22Rv1 (cell line): ENCODE measurements at regions not wholly inside any gene's neighbourhood (a gene's known extent, or its start where the extent isn't known, plus 50 kb on each side); places are given as distances from the start of the nearest gene placed in this dataset.

Source experiments
- H3K27ac ChIP-seq: fragments of 450-650 bp; 2 replicates; pipeline ENCODE4 v1.5.1; 2017
- ZFX ChIP-seq: fragments of 450-650 bp; IDR thresholded peaks from 2 replicates; pipeline ENCODE4 v1.6.1; 2017; ENCODE audit warnings: antibody characterized with exemption, borderline replicate concordance
- TF ChIP-seq, protein P1 (sequence below): fragments of 450-650 bp; IDR thresholded peaks from 2 replicates; pipeline ENCODE4 v1.5.1; 2017; ENCODE audit warnings: mild to moderate bottlenecking

DNA sequence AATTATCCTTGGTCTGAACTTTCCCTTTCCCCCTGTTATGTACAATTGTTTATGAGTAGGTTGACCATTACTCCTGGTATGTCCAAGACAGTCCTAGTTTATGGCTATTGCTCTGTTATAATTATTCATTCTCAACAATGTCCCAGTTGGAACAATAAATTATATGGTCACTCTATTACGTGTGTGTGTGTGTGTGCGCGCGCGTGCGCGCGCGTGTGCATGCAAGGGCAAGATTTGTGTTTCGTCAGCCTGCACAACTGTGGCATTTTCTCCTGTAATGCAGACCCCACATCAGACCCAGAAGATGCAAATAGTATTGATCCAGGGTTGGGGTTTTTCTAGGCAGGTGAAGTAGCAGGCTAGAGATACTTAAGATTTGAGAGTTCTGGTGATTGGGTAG, 88.4 kb downstream of the ESM1 start:
- H3K27ac ChIP-seq: no peak overlapping the region
- TF ChIP-seq ZFX: no peak
- TF ChIP-seq, protein P1, sequence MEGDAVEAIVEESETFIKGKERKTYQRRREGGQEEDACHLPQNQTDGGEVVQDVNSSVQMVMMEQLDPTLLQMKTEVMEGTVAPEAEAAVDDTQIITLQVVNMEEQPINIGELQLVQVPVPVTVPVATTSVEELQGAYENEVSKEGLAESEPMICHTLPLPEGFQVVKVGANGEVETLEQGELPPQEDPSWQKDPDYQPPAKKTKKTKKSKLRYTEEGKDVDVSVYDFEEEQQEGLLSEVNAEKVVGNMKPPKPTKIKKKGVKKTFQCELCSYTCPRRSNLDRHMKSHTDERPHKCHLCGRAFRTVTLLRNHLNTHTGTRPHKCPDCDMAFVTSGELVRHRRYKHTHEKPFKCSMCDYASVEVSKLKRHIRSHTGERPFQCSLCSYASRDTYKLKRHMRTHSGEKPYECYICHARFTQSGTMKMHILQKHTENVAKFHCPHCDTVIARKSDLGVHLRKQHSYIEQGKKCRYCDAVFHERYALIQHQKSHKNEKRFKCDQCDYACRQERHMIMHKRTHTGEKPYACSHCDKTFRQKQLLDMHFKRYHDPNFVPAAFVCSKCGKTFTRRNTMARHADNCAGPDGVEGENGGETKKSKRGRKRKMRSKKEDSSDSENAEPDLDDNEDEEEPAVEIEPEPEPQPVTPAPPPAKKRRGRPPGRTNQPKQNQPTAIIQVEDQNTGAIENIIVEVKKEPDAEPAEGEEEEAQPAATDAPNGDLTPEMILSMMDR: no peak

- TF ChIP-seq, protein P1: peak; percentile 76
- no peak for TF ChIP-seq ZFX
- no peak overlapping the region for H3K27ac ChIP-seq
These were observed 89.5 kb downstream of the ESM1 start for GRCh38 chr5:54895816-54896341.

DNA sequence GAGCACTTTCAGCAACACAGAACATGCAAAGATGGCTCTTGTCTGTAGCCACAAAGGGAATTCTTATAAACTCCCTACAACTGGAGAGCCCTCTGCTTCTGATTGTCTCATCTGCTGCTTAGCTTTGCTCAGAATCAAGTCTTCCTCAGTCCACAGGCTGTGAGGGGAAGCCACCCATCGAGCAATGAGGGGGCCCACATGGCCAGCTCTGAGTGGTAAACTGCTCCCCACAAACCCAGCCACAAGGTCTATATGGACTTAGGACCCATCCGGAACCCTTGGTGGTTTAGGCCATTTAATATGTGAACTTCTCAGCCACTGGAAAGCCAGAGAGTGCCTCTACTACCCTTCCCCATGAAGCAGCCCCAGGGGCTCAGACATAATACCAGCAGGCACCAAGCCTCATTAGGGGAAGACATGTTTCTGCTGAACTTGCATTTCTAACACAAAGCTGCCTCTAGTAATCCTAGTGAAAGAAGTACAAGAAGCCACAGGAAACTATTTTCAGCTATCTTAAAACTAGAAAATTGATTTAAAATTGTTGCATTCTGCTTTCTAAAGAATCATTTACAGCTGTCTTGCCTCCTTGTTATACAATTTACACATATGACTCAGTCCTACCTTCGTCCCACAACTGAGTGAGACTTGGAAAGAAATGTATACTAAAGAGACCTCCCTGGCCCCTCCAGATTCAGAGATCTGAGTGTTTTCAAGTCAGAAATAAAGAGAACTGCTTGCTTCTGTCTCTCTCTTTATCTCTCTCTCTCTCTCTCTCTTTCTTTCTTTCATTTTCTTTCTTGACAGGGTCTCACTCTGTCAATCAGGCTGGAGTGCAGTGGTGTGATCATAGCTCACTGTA, 90.2 kb downstream of the ESM1 start:
- no peak overlapping the region for H3K27ac ChIP-seq
- TF ChIP-seq, protein P1: no peak
- TF ChIP-seq ZFX: no peak

DNA sequence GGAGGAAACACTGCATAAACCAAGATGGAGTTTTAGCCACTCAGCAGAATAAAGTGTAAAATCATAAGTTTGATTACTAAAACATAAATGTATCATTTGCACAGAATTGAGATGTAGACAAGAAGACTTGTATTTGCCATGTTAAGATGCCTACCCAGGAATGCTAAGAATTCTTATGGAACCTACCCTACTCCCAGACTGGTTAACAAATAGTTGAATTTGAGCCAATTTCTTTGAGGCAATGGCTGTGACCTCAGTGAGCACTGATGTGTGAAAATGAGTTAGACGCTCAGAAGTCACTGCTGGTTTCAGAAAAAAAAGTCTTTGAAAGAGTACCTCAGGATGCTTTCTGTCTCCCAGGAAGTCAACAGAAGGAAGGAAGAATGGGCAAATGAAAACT, 95.6 kb downstream of the ESM1 start:
- H3K27ac ChIP-seq: no peak overlapping the region
- TF ChIP-seq, protein P1: no peak
- TF ChIP-seq ZFX: no peak

GRCh38 chr5:54887663-54888062, 97.7 kb downstream of the ESM1 start:
- TF ChIP-seq ZFX: no peak
- TF ChIP-seq, protein P1: no peak
- no peak overlapping the region for H3K27ac ChIP-seq

DNA sequence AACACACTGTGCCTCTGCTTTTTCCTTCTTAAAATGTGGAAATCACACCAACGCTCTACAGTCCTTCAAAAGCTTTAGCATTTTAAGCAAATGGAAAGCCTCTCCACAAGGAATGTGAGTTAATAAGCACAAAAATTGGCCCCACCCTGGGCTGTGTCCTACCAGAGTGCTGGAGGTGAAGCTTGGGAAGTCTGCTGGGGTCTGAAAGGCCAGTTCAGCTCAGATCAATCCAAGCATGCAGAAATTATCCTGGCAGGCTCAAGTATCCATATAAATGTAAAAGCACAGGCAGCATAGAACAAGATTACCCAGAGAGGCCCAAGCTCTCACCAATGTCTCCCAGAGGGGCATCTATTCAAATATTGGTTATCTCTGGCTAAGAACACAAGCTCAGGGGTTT, 98.5 kb downstream of the ESM1 start:
- no peak overlapping the region for H3K27ac ChIP-seq
- no peak for TF ChIP-seq ZFX
- TF ChIP-seq, protein P1: no peak

- no peak for TF ChIP-seq ZFX
- TF ChIP-seq, protein P1: no peak
- H3K27ac ChIP-seq: no peak overlapping the region
These were observed 99.8 kb downstream of the ESM1 start for GRCh38 chr5:54885636-54886035.
